ENCODE measurements at regions not wholly inside any gene's neighbourhood (a gene's known extent, or its start where the extent isn't known, plus 50 kb on each side); places are given as distances from the start of the nearest gene placed in this dataset.
"Not testable (repeated sequence)": the region's sequence is repeated elsewhere in the genome, so short reads cannot be mapped to it uniquely, and the experiment has no call there.

DNA sequence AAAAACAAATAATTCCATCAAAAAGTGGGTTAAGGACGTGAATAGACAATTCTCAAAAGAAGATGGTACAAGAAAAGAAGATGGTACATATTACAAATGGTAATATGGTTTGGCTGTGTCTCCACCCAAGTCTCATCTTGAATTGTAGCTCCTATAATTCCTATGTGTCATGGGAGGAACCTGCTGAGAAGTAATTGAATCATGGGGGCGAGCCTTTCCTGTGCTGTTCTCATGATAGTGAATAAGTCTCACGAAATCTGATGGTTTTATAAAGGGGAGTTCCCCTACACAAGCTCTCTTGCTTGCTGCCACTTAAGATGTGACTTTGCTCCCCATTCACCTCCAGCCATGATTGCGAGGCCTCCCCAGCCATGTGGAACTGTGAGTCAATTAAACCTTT, 172.9 kb downstream of the C11orf91 start:
- DNase-seq, ATAC-seq: not testable (repeated sequence)

DNA sequence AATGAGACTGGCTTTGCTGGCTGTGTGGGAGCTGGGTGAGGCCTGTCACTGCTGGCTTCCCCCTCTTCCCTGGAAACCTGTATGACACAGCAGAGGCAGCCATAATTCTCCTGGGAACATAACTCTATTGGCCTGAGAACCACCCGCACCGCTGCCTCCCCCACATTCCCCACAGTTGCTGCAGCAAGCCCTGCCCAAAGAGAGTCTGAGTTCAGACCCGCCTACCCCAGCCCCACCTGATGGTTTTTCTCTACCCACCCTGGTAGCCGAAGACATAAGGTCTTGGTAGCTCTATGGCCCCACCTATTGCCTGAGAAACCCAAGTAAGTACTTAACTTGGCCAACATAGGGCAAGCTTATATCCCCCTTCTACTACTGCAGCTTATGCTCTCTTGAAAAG, 174.8 kb downstream of the C11orf91 start:
- ATAC-seq, result no peak
- no peak for DNase-seq

DNA sequence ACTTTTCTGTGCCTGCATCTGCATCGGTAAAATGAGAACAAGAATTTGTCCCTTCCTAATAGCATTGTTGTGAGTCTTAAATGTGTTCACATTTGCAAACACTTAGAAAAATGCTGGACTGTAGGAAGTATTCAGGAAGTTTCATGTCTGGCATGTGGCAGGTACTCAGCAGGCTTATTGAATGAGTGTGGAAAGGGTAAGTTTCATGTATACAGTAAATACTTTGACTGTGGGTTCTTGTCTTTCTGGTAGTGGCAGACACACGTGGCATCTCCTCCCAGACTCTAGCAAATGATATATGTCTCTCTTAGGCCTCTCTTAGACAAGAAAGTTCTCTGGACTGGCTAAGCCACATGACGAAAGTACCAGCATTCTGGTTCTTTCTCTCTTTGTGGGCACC, 179.2 kb downstream of the C11orf91 start:
- no peak for DNase-seq
- ATAC-seq, result no peak

DNA sequence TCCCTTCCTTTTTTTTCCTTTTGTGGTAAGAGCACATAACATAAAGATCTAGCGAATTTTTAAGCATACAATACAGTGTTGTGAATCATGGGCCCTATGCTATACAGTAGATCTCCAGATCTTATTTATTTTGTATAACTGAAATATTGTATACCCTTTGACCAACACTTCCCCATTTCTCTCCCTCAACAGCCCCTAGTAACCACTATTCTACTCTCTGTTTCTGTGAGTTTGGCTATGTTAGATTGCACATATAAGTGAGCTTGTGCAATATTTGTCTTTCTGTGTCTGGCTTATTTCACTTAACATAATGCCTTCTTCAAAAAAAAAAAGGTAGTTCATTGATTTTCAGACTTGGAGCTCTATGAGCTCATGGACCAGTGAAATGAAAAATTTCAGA, 180.5 kb downstream of the C11orf91 start:
- DNase-seq, result no peak
- no peak for ATAC-seq

DNA sequence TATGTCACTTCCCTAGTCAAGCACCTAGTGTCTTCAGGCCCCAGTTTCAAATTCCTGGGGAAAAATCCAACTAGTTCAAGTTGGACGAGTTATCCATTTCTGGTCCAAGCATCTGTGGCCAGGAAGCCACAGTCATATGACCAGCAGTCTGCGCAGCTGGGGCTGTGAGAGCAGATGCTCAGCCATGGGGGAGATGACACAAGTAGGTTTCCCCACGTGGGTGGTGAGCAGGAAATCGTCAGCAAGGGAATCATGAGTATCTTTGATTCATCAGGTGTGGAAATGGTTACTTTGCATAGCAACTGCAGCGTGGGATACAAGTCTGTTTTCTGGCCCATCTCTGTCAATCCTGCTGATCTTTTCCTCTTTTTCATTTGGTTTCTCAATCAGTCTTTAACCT, 185.3 kb downstream of the C11orf91 start:
- no peak for ATAC-seq
- DNase-seq, result no peak

DNA sequence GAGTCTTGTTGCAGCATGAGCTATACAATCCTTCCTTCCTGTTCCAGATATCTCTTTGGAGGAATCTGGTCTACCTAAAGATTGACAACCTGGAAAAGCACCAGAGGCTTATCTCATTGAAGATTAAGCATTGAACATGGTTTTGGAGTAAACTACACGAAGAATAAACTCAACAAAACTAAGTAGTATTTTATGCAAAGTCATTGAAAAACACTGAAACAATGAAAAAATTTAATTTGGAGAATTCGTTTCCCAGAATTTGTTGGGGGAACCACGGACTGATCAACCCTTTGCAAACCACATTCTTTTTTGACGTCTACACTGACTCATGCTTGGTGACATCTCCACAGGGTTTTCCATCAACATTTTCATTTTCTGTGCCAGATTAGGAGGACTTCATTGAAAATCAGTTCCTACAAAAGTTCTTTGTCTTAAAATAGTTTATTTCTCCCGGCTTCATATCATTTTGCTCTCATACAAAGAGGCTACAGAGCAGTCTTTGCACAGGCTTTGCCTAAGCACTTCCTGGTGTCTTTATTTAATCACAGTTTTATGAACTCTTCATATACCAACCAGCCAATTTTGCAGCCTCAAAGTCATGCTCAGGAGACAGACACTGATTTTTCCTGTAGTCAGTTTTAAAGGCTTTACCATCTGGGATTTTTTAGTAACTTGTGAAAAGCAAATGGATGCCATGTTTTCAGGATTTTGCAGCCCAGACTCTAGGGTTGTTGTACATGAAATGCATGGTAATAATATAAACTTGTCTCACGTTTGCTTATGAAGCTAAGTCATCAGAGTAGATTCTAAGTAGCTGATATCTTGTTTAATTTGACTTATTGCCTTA, 186.3 kb downstream of the C11orf91 start:
- DNase-seq (no peak), ATAC-seq (no peak)

DNA sequence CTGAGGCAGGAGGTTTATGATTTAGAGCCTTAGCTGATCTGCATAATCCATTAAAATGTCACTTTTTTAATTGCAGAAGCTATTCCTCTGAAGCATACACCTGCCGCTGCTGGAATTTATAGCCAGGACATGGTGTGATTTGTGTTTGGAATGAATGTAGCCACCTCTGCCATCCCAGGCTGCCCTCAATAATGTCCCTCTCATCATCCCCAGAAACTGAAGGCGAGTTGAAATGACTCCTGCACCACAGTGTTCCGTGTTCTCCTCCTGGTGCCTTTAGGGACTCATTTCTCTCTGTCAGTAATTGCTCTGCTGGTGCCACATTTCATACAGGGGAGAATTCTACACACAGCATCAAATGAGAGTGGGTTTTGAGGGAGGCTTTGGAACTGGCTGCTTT, 191.0 kb downstream of the C11orf91 start:
- DNase-seq (no peak), ATAC-seq (no peak)

DNA sequence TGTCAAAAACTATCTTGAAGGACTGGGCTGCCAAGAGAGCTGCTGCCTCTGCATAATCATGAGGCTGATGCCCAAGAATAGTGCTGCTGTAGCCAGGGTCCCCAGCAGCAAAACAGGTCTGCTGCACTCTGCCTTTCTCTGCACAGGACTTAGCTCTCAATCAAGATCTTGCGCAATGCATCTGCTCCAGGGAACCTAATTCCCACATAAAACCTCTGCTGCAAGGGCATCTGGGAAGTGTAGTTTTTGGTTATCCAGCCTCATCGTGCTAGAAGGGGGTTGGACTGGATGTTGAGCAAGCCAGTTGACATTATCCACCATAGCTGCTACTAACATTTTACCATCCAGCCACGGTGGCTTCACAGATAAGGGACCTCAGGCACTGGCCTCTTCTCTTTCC, 192.7 kb downstream of the C11orf91 start:
- ATAC-seq (no peak), DNase-seq (no peak)

DNA sequence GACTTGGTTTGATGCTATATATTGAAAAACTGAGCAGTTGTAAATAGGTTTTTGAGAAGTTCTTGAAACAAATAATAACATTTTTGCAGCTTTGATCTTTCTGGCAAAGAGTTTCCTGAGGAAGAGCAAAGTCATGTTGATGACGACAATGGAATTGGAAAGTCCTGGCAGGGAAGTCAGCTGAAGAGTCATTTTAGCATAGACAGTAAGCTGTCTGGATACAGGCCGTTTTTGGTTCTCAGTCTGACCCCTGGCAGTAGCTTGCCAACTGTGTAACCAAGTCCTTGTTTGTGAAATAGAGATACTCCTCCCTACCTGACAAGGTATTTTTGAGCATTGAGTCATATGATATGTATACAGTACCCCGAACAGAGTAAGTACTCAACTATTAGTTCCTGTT, 193.3 kb downstream of the C11orf91 start:
- DNase-seq, result no peak
- no peak for ATAC-seq

DNA sequence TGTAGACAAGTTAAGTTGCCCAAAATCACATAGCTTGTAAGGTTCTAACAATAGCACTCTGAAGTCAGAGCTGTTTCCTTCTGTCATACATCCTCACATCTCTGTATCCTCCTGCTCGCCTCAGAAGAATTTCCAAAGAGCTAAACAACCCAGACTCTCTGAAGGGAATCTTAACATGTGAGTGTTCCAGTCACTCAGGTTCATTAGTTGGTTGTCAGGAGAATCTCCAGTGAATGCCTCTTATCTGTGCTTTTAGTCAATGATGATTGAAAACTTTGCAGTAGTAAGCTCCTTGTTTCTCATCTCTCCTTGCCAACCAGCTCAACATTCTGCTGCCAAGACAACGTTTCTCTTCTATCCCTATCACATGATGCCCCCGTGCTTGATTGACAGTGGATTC, 195.5 kb downstream of the C11orf91 start:
- no peak for ATAC-seq
- no peak for DNase-seq

DNA sequence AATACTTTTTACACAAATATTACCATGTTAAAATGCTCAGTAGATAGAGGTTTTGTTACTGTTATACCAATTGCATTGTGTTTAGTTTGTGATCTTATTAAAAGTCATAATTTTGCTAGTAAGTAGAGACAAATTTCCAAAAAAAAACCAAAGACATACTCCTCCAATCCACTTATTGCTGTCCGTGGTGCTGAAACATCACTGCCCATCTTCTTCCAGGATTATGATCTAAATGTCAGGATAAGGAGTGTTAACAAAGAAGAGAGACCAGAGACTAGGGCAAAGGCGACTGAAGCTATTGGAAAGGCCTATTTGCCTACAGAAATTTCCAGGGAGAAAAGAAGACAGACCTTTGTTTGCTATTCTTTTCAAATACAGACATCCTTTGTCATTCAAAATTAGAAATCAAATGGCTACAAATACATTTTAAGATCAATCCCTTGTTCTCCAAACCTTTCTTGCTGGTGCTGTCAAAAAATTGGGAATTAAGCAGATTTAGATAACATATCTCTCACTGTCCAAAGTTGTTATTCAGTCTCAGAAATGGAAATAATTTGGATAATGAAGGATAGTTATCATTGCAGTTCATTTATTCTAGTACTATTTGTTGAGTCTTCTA, 199.7 kb downstream of the C11orf91 start:
- no peak for ATAC-seq
- DNase-seq, result peak; percentile 8

DNA sequence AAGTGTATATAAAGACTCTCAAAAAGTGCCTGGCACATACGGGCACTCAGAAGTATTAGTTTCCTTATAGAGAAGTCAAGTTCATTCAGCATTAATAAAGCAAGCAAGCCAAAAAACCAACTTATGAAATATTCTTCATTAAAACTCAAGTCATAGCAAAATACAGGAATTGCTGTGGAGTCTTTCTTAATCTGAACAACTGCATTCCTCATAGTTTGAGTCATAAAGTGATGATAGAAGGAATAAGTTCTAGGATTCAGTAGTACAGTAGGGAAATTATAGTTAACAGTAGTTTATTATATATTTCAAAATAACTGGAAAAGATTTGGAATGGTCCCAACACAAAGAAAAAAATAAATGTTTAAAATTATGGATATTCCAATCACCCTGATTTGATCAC, 200.3 kb downstream of the C11orf91 start:
- no peak for DNase-seq
- ATAC-seq, result no peak

DNA sequence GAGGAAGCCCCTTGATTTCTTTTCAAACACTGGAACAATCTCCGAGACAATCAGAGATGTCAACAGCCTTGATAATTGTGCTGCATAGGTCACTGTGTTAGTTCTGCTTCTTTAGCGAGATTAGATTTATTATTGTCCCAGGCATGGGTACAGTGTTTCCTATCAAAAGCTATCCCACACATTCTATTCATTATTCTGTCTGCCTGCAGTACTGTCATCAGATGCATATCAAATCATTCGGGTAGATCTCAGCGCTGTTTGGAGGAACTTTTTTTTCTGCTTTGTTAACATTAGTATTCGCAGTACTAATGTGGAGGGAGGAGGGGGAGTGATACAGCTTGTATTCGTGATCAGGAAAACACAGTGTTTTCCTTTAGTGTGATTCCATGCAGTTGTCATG, 208.0 kb downstream of the C11orf91 start:
- no peak for ATAC-seq
- no peak for DNase-seq

DNA sequence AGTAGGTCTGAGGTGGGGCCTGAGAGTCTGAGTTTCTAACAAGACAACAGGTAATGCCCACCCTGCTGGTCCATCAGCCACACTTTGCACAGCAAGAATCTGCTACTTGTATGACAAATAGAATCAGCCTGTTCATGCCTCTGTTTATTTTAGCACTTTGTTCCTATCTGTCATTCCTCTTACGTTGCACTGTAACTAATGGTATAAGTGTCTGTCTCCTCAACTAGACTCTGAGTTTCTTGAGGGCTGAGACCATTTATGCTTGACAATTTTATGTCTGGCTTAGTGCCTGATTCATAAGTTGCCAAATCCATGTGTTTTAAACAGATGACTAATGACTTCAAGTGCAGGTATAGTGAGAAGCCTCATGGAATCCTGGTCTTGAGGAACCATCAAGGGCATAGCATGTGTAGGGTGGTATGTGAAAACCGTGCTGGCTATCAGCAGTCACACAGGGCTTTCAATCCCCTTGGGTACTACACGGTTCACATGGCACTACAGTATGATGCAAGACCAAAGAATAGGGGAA, 209.7 kb downstream of the C11orf91 start:
- DNase-seq, result no peak
- ATAC-seq, result no peak

DNA sequence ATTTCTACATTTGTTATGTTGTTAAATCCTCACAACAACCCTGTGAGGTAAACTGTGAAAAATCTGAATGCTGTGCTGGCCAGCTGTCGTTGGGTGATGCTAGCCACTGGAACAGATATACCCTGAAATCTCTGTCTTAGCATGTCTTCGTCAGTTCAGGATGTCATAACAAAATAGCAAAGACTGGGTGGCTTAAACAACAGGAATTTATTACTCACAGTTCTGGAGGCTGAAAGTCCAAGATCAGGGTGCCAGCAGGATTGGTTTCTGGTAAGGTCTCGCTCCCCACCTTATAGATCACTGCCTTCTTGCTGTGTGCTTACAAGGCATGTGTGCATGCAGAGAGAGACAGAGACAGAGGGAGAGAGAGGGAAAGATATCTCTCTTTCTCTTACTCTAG, 211.7 kb downstream of the C11orf91 start:
- ATAC-seq (no peak), DNase-seq (no peak)

DNA sequence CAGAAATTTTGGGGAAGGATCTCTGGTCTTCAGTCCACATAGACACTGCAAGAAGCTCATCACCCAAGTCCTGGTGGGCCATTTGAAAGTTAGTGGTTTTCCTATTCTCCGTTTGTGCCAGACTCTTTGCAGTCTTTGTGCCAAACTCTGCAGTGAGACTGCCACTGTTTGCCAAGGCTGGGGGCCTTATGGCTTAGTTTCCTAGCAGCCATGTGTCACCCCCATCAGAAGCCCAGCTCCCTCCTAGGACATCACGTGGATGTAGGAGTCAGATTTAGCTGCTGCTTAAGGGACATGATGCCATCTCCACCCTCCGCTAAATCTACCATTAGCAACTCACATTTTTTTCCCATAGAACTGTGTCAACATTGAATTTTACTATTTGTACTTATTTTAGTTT, 220.0 kb downstream of the C11orf91 start:
- DNase-seq (no peak), ATAC-seq (no peak)

DNA sequence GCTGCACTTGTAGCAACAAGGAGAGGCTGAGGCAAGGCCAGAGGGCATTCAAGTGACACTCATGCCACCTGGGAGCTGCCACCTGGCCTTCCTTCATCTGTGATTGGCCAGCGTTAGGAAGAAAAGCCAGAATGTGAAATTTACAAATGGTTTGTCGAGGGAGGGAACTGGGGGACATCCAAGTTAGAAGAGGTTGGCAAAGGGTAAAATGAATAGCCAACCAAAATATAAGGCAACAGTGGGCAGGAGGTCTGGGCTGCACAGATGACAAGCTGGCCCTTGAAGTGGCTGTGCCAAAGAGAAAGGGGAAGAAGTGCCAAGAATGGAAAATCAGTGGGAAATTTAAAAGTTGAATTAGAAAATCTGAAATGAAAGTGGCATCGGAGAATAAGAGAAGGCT, 221.4 kb downstream of the C11orf91 start:
- ATAC-seq, result no peak
- DNase-seq, result no peak

DNA sequence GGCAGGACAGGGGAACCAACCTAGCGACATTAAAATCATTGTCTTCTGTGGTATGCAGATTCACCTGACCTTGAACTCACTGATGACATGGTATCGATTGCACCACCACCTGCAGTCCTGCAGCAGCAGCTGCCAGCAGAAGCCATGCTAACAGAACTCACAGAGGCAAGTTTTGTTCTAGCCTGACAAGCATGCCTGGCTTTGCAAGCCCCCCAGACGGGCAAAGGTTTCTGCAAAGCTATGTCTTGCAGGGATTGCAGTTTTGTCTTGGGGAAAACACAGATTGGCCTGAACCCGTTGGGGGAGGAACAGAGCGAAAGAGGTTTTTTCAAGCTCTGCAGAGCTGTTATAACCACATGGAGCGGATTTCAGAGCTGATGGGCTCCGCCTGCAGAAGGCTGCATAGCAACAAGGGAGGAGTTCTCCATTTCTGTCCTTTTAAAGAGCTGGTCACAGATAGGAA, 221.0 kb downstream of the HIPK3 start:
- no peak for DNase-seq
- no peak for ATAC-seq

DNA sequence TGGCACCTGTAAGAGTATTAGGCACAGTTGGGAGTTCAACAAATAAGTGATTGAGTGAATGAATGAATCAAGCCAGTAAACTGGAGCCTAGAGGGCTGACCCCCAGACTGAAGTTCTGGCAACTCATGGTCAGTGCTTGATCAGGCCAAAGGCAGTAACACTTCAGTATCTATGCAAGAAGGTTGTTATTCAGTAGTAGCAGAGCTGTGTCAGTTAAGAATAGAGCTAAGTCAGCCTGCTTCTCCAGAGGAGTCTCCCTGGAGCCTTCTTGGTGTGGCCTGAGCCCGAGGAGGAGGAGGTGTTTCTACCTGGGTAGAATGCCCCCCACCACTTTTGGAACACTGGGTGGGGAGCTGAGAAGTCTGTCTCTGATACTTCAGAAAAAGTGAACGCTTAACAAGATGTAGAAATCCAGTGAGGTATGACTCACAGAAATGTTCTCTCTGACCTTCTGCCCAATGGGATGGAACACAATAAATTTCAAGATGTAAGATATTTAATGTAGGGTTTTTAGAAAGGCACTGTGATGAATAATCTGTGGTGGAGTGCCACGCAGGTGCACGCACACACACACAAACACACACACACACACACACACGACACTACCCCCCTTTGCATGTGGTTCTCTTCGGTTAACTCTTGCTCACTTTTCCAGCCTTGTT, 219.9 kb downstream of the HIPK3 start:
- no peak for ATAC-seq
- DNase-seq, result no peak

DNA sequence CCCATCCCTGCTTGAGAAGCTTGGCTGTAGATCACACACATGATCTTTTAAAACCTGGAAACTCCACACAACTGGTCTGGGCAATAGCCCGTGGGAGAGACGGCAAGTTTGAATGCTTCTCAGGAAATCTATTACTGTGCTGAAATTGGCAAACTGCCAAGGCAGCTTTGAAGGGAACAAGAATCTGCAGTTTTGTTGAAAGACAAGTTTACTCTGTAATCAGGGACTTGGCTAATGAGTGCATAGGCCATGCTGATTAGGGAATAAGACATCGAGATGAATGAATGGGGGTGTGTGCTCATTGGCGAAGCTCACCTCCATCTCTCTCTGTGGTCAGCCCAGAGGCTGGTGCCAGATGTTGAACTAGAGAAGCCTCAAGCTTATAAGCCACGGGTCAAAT, 218.8 kb downstream of the HIPK3 start:
- ATAC-seq (no peak), DNase-seq (no peak)

DNA sequence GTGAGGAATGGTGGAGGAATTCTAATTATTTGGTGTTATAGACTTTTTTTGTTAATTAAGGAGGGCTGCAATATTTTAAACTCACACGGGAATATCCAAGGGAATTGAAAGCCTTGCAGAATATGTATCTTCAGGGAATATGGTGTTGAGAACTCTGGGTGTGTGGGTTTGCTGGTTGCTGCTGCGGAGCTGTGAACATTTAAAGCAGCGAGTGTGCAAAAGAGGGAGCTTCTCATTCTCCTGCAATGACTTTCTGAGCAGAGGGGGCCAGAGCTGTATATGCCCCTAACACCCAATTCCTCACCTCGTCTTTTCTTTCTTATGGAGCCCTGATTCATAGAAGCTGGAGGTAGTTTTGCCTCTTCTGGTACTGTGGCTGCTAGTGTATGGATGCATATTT, 217.7 kb downstream of the HIPK3 start:
- DNase-seq (no peak), ATAC-seq (no peak)

DNA sequence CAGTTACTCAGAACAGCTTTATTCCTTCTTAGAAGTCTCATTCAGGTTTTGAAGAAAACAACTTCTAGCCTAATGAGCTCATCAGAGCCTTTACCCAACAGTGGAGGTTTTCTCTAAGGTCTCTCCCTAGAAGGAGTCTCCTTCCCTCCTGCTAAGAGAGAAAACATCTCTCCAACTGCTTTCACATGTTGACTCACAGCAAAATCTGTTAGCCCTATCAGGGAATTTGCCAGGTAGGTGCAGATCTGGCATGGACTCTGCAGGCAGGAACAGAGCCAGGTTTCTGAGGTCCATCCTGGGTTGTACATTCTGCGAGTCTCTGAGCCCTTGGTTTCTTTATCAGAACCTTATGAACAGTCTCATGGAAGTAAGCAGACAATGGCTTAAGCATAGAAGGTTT, 214.4 kb downstream of the HIPK3 start:
- ATAC-seq (no peak), DNase-seq (no peak)

DNA sequence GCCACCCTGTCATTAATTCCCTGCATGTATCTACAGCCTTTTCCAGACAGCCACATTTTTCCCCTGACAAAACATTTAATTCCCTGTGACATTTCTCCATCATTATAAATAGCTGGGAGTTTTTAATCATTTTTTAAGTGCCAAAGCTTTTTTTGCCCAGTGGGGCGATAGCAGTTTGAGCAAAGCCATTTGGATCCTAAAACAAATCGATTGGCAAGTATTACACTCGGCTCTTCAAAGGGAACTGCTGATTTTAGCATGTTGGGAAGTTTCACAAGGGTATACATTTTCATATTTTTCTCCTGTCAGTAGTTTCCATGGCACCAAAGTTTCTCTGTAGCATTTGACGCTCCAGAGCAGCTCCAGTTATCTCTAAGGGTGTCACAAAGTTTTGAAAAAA, 210.8 kb downstream of the HIPK3 start:
- DNase-seq, result no peak
- ATAC-seq, result no peak
